Mucosa of stomach (tissue), 1 donor: ENCODE measurements at regions not wholly inside any gene's neighbourhood (a gene's known extent, or its start where the extent isn't known, plus 50 kb on each side); places are given as distances from the start of the nearest gene placed in this dataset.
"Not testable (repeated sequence)": the region's sequence is repeated elsewhere in the genome, so short reads cannot be mapped to it uniquely, and the experiment has no call there.

Experiments
- H3K27me3 ChIP-seq: one replicate; pipeline ENCODE4 v1.7.0; 2013; ENCODE audit warnings: mild to moderate bottlenecking, low read length; ENCODE audit not compliant: control insufficient read depth, insufficient read depth
- H3K36me3 ChIP-seq: one replicate; pipeline ENCODE4 v1.7.0; 2013; ENCODE audit warnings: low read length; ENCODE audit not compliant: control insufficient read depth, insufficient read depth
- H3K4me1 ChIP-seq: one replicate; pipeline ENCODE4 v1.7.0; 2013; ENCODE audit warnings: mild to moderate bottlenecking, low read length; ENCODE audit not compliant: control insufficient read depth, insufficient read depth
- H3K4me3 ChIP-seq: one replicate; pipeline ENCODE4 v1.7.0; 2013; ENCODE audit warnings: low read length
- H3K9ac ChIP-seq: one replicate; pipeline ENCODE4 v1.7.0; 2013; ENCODE audit warnings: mild to moderate bottlenecking, low read length, moderate library complexity
- H3K9me3 ChIP-seq: one replicate; pipeline ENCODE4 v1.7.0; 2013; ENCODE audit warnings: mild to moderate bottlenecking, low read length, moderate library complexity; ENCODE audit not compliant: control insufficient read depth
- donor health status: Pancreatic carcinoma.

- no peaks in the 10 kb centered on the region for H3K4me1 ChIP-seq
- no peaks in the 10 kb centered on the region for H3K27me3 ChIP-seq
- no peaks in the 10 kb centered on the region for H3K36me3 ChIP-seq
- H3K9ac ChIP-seq, result no peak overlapping the region
- H3K4me3 ChIP-seq, result no peak overlapping the region
- H3K9me3 ChIP-seq, result no peaks in the 10 kb centered on the region
These were observed 161.7 kb downstream of the SMARCA1 start for GRCh38 chrX:129361576-129361975.

GRCh38 chrX:129360175-129360574, 163.1 kb downstream of the SMARCA1 start:
- Histone ChIP-seq H3K36me3 (no peaks in the 10 kb centered on the region), H3K9me3 (no peaks in the 10 kb centered on the region), H3K4me3 (no peak overlapping the region), H3K4me1 (no peaks in the 10 kb centered on the region), H3K9ac (no peak overlapping the region), H3K27me3 (no peaks in the 10 kb centered on the region)

GRCh38 chrX:129359269-129359668, 164.0 kb downstream of the SMARCA1 start:
- no peak overlapping the region for H3K4me3 ChIP-seq
- no peak overlapping the region for H3K9ac ChIP-seq
- no peaks in the 10 kb centered on the region for H3K36me3 ChIP-seq
- no peaks in the 10 kb centered on the region for H3K9me3 ChIP-seq
- H3K4me1 ChIP-seq, result no peaks in the 10 kb centered on the region
- H3K27me3 ChIP-seq, result no peaks in the 10 kb centered on the region

GRCh38 chrX:129357428-129357827, 165.9 kb downstream of the SMARCA1 start:
- H3K9me3 ChIP-seq, H3K36me3 ChIP-seq, H3K4me1 ChIP-seq, H3K9ac ChIP-seq, H3K27me3 ChIP-seq, H3K4me3 ChIP-seq: not testable (repeated sequence)

- Histone ChIP-seq H3K9ac (no peak overlapping the region), H3K27me3 (no peaks in the 10 kb centered on the region), H3K9me3 (no peaks in the 10 kb centered on the region), H3K36me3 (no peaks in the 10 kb centered on the region), H3K4me1 (no peaks in the 10 kb centered on the region), H3K4me3 (no peak overlapping the region)
These were observed 176.0 kb downstream of the SMARCA1 start for GRCh38 chrX:129347291-129347690.

- Histone ChIP-seq H3K36me3 (no peaks in the 10 kb centered on the region), H3K9me3 (no peaks in the 10 kb centered on the region), H3K4me1 (no peaks in the 10 kb centered on the region), H3K9ac (no peak overlapping the region), H3K27me3 (no peaks in the 10 kb centered on the region), H3K4me3 (no peak overlapping the region)
These were observed 176.7 kb downstream of the SMARCA1 start for GRCh38 chrX:129346574-129346973.

- not testable (repeated sequence) for H3K27me3 ChIP-seq, H3K4me3 ChIP-seq, H3K36me3 ChIP-seq, H3K9me3 ChIP-seq, H3K9ac ChIP-seq, H3K4me1 ChIP-seq
These were observed 186.0 kb downstream of the SMARCA1 start for GRCh38 chrX:129337264-129337663.

GRCh38 chrX:129323115-129323514, 200.2 kb downstream of the SMARCA1 start:
- H3K36me3 ChIP-seq, result no peaks in the 10 kb centered on the region
- no peak overlapping the region for H3K9ac ChIP-seq
- H3K27me3 ChIP-seq, result no peaks in the 10 kb centered on the region
- no peak overlapping the region for H3K4me3 ChIP-seq
- no peaks in the 10 kb centered on the region for H3K9me3 ChIP-seq
- H3K4me1 ChIP-seq, result no peaks in the 10 kb centered on the region

- Histone ChIP-seq H3K9me3 (no peaks in the 10 kb centered on the region), H3K4me1 (no peaks in the 10 kb centered on the region), H3K4me3 (no peak overlapping the region), H3K27me3 (no peaks in the 10 kb centered on the region), H3K36me3 (no peaks in the 10 kb centered on the region), H3K9ac (no peak overlapping the region)
These were observed 204.9 kb downstream of the SMARCA1 start for GRCh38 chrX:129318375-129318774.

GRCh38 chrX:129316461-129316860, 206.8 kb downstream of the SMARCA1 start:
- no peaks in the 10 kb centered on the region for H3K4me1 ChIP-seq
- H3K4me3 ChIP-seq, result no peak overlapping the region
- no peaks in the 10 kb centered on the region for H3K36me3 ChIP-seq
- H3K27me3 ChIP-seq, result no peaks in the 10 kb centered on the region
- no peak overlapping the region for H3K9ac ChIP-seq
- H3K9me3 ChIP-seq, result no peaks in the 10 kb centered on the region

GRCh38 chrX:129310000-129310399, 213.3 kb downstream of the SMARCA1 start:
- Histone ChIP-seq H3K36me3 (no peaks in the 10 kb centered on the region), H3K4me3 (no peak overlapping the region), H3K9me3 (no peaks in the 10 kb centered on the region), H3K9ac (no peak overlapping the region), H3K4me1 (no peaks in the 10 kb centered on the region), H3K27me3 (no peaks in the 10 kb centered on the region)

- no peaks in the 10 kb centered on the region for H3K27me3 ChIP-seq
- no peaks in the 10 kb centered on the region for H3K36me3 ChIP-seq
- no peaks in the 10 kb centered on the region for H3K9me3 ChIP-seq
- H3K4me1 ChIP-seq, result no peaks in the 10 kb centered on the region
- H3K4me3 ChIP-seq, result no peak overlapping the region
- no peak overlapping the region for H3K9ac ChIP-seq
These were observed 260.4 kb downstream of the SMARCA1 start for GRCh38 chrX:129262912-129263311.

GRCh38 chrX:129255516-129255915, 267.8 kb downstream of the SMARCA1 start:
- H3K36me3 ChIP-seq, H3K9ac ChIP-seq, H3K9me3 ChIP-seq, H3K27me3 ChIP-seq, H3K4me1 ChIP-seq, H3K4me3 ChIP-seq: not testable (repeated sequence)
